Gastrocnemius medialis (tissue), 4 donors: ENCODE measurements at regions not wholly inside any gene's neighbourhood (a gene's known extent, or its start where the extent isn't known, plus 50 kb on each side); places are given as distances from the start of the nearest gene placed in this dataset.

ENCODE experiments used
- ATAC-seq, 2 donors: fragments of 150-250 bp; one replicate each; pipeline ENCODE4 v1.9.1; 2016
- DNase-seq, 2 donors: peaks; one replicate each; pipeline ENCODE4 v3.0.0-alpha.2; 2019
- H3K27ac ChIP-seq, 4 donors: fragments of 200-600 bp; sonication (generic); 1 replicate in 1 of 4; 2 replicates in 3 of 4; pipeline ENCODE4 v1.5.1; 2016 to 2018; ENCODE audit warnings: mild to moderate bottlenecking in 2 of 4, moderate library complexity in 1 of 4
- H3K27me3 ChIP-seq, 3 donors: fragments of 200-600 bp; sonication (generic) in 2 of 3; 1 replicate in 1 of 3; 2 replicates in 2 of 3; pipeline versions ENCODE4 v1.5.1 to v1.6.0; 2016 to 2019; ENCODE audit warnings: mild to moderate bottlenecking in 1 of 3, moderate library complexity in 1 of 3
- H3K36me3 ChIP-seq, 2 donors: fragments of 200-600 bp; sonication (generic) in 1 of 2; one replicate each; pipeline ENCODE4 v1.5.1; 2017 to 2018
- H3K4me1 ChIP-seq, 2 donors: fragments of 200-600 bp; sonication (generic) in 1 of 2; one replicate each; pipeline ENCODE4 v1.5.1; 2016 to 2017; ENCODE audit warnings: mild to moderate bottlenecking in 2 of 2
- H3K4me3 ChIP-seq, 4 donors: fragments of 200-600 bp; sonication (generic) in 3 of 4; 1 replicate in 1 of 4; 2 replicates in 3 of 4; pipeline ENCODE4 v1.5.1; 2016 to 2019; ENCODE audit warnings: mild to moderate bottlenecking in 2 of 4
- H3K9me3 ChIP-seq, 3 donors: fragments of 200-600 bp; sonication (generic) in 2 of 3; 1 replicate in 1 of 3; 2 replicates in 2 of 3; pipeline ENCODE4 v1.5.1; 2016 to 2019
- POLR2A ChIP-seq, 2 donors: fragments of 450-650 bp; IDR thresholded peaks; one replicate each; pipeline ENCODE4 v1.6.1; 2017; ENCODE audit warnings: antibody characterized with exemption in 2 of 2, mild to moderate bottlenecking in 2 of 2, moderate library complexity in 2 of 2
- in situ Hi-C, 4 donors: fragments of 200-750 bp; cut with MboI; loops; one replicate each; pipeline versions ENCODE4 v1.15.0 to v1.8.0; 2017; ENCODE audit warnings: low sequenced_read_pairs in 4 of 4
- intact Hi-C: fragments of 100-400 bp; cut with DNase I; formaldehyde crosslinking; loops from one replicate; pipeline ENCODE4 v1.15.1; 2023; ENCODE audit warnings: low total_unique reads
- TF ChIP-seq, protein P1 (sequence below), 5 experiments: fragments of 450-650 bp in 3 of 5; fragments of 200-600 bp in 2 of 5; sonication (generic) in 2 of 5; IDR thresholded peaks in 4 of 5; conservative IDR thresholded peaks in 1 of 5; 1 replicate in 4 of 5; 2 replicates in 1 of 5; pipeline ENCODE4 v1.5.1; 2016 to 2019; ENCODE audit warnings: antibody characterized with exemption in 5 of 5, mild to moderate bottlenecking in 3 of 5, moderate library complexity in 3 of 5

- no peaks in the 10 kb centered on the region for H3K4me1 ChIP-seq
- intact Hi-C loops (no loop called here), in situ Hi-C loops (loop anchor here in 1 of 4 donors (25.0 kb wide), 1 partner anchor 92 kb away; no protein-coding TSS in a partner anchor)
- H3K27ac ChIP-seq: no peak overlapping the region
- no peaks in the 10 kb centered on the region for H3K27me3 ChIP-seq
- ATAC-seq: no peak
- no peaks in the 10 kb centered on the region for H3K36me3 ChIP-seq
- H3K9me3 ChIP-seq: no peaks in the 10 kb centered on the region
- TF ChIP-seq, protein P1, sequence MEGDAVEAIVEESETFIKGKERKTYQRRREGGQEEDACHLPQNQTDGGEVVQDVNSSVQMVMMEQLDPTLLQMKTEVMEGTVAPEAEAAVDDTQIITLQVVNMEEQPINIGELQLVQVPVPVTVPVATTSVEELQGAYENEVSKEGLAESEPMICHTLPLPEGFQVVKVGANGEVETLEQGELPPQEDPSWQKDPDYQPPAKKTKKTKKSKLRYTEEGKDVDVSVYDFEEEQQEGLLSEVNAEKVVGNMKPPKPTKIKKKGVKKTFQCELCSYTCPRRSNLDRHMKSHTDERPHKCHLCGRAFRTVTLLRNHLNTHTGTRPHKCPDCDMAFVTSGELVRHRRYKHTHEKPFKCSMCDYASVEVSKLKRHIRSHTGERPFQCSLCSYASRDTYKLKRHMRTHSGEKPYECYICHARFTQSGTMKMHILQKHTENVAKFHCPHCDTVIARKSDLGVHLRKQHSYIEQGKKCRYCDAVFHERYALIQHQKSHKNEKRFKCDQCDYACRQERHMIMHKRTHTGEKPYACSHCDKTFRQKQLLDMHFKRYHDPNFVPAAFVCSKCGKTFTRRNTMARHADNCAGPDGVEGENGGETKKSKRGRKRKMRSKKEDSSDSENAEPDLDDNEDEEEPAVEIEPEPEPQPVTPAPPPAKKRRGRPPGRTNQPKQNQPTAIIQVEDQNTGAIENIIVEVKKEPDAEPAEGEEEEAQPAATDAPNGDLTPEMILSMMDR (IDR thresholded peaks at IDR 0.05 in 4 of 5, conservative IDR thresholded peaks at IDR 0.05 in 1 of 5): no peak
- TF ChIP-seq POLR2A (IDR thresholded peaks at IDR 0.05): no peak
- no peak for DNase-seq
- H3K4me3 ChIP-seq: no peak overlapping the region
Observed at GRCh38 chr17:13129356-13129755, 111.5 kb upstream of the ELAC2 start.

- DNase-seq (no peak), ATAC-seq (no peak)
- no peak overlapping the region for H3K4me3 ChIP-seq
- no peaks in the 10 kb centered on the region for H3K9me3 ChIP-seq
- in situ Hi-C loops (loop anchor here in 1 of 4 donors (25.0 kb wide), 1 partner anchor 91 kb away; no protein-coding TSS in a partner anchor), intact Hi-C loops (no loop called here)
- no peak overlapping the region for H3K27ac ChIP-seq
- H3K4me1 ChIP-seq: no peaks in the 10 kb centered on the region
- TF ChIP-seq, protein P1 (IDR thresholded peaks at IDR 0.05 in 4 of 5, conservative IDR thresholded peaks at IDR 0.05 in 1 of 5): no peak
- TF ChIP-seq POLR2A (IDR thresholded peaks at IDR 0.05): no peak
- no peaks in the 10 kb centered on the region for H3K27me3 ChIP-seq
- no peaks in the 10 kb centered on the region for H3K36me3 ChIP-seq
Observed at GRCh38 chr17:13128676-13129075, 110.8 kb upstream of the ELAC2 start.

DNA sequence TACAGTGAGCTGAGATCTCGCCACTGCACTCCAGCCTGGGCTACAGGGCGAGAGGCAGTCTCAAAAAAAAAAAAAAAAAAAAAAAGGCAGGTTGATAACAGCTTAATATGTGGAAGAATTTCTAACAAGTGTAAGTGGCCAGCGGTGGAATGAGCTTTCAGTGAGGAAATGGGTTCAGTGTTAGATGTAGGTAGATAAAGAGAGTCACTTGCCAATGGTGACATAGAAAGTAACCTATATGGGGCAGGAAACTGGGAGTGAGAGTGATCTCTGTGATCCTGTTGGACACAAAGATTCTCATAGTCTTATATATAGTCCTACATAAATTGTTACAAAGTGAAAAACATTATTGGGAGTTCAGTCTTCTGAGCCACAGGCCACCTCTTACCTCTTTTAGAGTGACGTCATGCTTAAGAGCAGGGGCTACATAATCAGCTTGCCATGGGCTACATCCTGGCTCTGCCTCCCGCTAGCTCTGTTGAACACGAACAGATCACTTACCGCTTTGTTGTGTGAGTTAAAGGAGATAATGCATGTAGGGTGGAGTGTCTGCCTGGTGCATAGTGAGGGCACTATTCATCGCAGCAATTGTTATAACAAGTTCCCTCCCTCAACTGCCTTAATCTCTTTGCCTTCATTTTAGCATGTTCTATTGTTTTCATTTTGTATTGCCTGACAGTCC is 110.2 kb upstream of the ELAC2 start:
- H3K36me3 ChIP-seq: no peaks in the 10 kb centered on the region
- intact Hi-C loops: no loop called here
- TF ChIP-seq, protein P1 (IDR thresholded peaks at IDR 0.05 in 4 of 5, conservative IDR thresholded peaks at IDR 0.05 in 1 of 5): no peak
- no peak for TF ChIP-seq POLR2A (IDR thresholded peaks at IDR 0.05)
- no peak for DNase-seq
- H3K27ac ChIP-seq: no peak overlapping the region
- H3K4me3 ChIP-seq: no peak overlapping the region
- in situ Hi-C loops: loop anchor here in 1 of 4 donors (25.0 kb wide), 1 partner anchor 91 kb away; no protein-coding TSS in a partner anchor
- ATAC-seq: no peak
- H3K4me1 ChIP-seq: no peaks in the 10 kb centered on the region
- no peaks in the 10 kb centered on the region for H3K9me3 ChIP-seq
- no peaks in the 10 kb centered on the region for H3K27me3 ChIP-seq

GRCh38 chr17:13120864-13121263 is 103.0 kb upstream of the ELAC2 start:
- intact Hi-C loops: no loop called here
- H3K9me3 ChIP-seq: no peaks in the 10 kb centered on the region
- no peak for TF ChIP-seq POLR2A (IDR thresholded peaks at IDR 0.05)
- TF ChIP-seq, protein P1 (IDR thresholded peaks at IDR 0.05 in 4 of 5, conservative IDR thresholded peaks at IDR 0.05 in 1 of 5): no peak
- H3K36me3 ChIP-seq: no peaks in the 10 kb centered on the region
- no peak overlapping the region for H3K27ac ChIP-seq
- H3K4me3 ChIP-seq: no peak overlapping the region
- no peaks in the 10 kb centered on the region for H3K4me1 ChIP-seq
- DNase-seq (no peak), ATAC-seq (no peak)
- no peaks in the 10 kb centered on the region for H3K27me3 ChIP-seq
- in situ Hi-C loops: no loop called here
